ENCODE measurements at regions not wholly inside any gene's neighbourhood (a gene's known extent, or its start where the extent isn't known, plus 50 kb on each side); places are given as distances from the start of the nearest gene placed in this dataset.
A peak's percentile ranks its signal among the peaks of the same experiment; 100 is the strongest.
"Not testable (repeated sequence)": the region's sequence is repeated elsewhere in the genome, so short reads cannot be mapped to it uniquely, and the experiment has no call there.

DNA sequence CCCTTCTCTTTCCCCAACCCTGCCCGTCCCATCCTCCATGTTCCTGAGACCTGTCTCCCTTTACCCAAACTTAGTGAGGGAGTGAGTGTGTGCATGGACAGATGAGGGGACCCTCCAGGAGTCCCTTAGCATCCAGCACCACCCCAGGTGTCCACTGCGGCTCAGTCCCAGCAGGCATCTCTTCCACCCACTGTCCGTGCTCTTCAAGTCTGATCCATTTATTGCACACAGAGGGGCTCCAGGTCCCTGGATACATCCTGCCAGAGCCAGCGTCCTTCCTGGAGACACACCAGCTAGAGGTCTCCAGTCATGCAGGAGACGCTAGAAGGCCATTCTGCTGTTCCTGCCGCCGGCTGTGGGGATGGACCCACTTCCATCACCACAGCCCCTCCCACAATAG, 239.2 kb downstream of the ADGRD1 start:
- no peak for DNase-seq

DNA sequence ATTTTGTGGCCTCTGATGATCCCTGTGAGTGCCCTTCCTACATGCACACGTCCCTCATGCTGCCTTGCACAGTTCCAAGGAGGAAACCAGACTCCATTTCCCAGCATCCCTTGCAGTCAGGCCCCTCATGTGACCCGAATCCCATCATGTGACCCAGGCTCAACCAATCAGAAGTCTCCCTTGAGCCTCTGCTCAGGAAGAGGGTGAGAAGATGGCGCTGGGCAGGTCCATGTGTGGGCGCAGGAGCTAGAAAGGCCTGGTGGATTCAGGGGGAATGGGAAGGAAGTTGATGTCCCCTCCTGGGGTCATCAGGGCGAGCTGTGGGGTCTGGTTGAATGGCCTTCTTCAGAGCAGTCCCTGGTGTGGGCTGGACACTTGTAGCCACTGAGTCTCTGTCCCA, 240.5 kb downstream of the ADGRD1 start:
- DNase-seq = no peak

DNA sequence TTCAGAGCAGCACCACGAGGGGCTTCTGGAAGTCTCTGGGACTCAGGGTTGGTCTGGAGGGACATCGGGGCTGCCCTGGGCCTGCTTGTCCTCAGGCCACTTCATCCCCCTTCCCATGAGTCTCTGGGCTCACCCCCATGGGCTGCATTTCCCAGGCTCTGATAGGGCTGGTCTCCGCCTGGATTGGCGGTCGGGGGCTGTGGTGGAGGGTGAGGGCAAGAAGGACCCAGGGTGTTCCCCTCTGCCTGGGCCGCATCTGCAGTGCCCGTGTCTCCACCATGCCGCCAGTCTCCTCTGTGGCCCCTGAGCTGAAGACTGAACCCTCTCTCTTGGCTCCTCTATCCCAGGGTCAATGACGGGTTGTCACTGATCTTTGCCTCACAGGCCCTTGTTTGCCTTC, 242.1 kb downstream of the ADGRD1 start:
- DNase-seq = no peak

DNA sequence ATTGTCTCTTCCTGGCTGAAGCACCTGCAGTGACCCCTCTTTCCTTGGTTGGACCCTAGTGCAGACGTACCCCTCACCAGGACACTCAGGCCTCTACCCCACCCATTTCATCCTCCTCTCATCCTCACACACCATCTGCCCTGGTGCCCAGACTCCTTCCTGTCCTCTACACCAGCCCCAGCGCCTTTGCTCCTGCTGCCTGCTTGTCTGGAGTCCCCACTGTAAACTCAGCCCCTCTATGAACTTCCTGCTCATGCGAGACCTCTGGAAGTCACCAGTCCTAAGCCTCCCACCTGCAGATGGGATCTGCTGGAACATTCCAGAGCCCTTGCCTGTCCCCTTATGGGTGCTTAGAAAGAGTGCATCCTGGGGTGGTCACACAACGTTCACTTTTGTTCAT, 242.5 kb downstream of the ADGRD1 start:
- no peak for DNase-seq

DNA sequence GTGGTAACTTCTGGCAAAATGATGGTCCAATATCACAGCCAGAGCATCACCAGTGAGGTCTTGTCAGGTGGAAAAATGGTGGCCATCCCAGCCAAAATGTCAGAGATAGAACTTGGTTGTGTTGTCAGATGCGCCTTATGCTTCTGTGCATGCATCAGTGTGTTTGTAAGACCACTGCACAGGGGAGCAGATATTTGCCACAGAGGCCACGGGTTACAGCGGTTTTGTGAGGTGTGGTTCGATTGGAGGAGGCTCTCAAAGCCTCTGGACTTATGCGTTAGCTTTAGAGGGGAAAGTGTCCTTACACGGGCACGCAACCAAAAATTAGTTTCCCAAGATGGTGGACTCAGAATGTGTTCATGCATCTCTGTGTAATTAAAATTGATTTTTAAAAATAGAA, 243.8 kb downstream of the ADGRD1 start:
- DNase-seq = no peak

DNA sequence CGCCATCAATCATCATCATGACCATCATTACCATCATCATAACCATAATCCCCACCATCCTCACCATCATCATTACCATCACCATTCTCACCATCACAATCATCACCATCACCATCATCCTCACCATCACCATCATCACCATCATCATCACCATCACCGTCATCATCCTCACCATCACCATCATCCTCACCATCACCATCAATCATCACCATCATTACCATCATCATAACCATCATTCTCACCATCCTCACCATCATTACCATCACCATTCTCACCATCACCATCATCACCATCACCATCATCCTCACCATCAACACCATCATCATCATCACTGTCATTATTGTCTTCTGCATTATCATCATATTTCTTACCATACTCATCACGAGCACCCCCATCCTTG, 245.5 kb downstream of the ADGRD1 start:
- DNase-seq = no peak

DNA sequence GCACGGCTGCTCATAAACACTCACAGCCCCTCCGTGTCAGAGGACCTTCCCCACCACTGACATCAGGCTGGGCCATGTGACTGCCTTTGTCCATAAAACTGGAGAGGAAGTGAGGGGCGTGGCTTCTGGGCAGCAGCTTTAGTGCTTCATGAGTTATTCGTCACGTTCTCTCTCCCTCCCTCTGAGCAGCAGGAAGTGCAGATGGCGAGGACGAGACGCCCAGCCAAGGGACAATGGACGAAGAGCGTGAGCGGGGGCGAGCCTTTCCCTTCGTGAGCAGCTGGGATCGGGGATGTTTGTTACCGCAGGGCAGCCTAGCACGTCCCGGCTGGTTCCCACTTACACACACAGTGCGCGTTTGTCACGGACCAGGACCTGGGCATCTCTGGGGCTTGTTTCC, 248.2 kb downstream of the ADGRD1 start:
- not testable (repeated sequence) for DNase-seq

DNA sequence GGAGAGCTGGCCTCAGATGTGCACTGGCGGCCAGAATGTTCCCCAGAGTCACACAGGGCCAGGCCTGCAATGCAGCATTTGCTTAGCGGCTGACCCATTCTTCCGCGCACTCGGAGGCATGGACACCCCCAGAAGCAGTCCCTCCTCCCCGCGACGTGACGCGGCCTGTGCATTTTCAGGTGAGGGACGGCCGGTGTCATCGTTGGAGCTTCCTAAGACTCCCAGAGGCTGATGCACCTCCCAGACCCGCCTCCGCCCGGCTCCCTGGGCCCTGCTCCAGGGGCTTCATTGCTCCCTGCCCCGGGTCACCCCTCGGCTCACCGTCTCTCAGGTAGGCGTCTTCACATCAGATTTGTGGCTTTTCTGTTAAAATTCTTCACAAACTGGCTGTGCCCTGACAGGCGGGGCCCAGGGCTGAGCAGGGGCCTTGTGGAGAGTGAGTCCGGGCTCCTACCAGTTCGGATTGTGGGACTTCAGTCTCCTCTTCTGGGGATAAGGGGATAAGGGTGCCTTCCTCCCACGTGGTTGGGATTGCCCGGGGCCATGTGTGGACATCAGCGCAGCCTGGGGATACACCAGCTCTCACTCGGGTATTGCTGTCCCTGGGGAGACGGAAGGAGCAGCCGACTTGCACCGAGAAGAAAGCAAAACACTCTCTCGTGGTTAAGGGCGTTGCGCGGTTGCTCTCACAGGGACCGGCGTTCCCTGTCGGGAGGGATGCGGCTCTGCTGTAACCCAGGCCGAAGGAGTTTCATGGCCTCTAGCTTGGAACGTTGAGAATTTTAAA, 249.1 kb downstream of the ADGRD1 start:
- peak; percentile 18 to 27 for DNase-seq

DNA sequence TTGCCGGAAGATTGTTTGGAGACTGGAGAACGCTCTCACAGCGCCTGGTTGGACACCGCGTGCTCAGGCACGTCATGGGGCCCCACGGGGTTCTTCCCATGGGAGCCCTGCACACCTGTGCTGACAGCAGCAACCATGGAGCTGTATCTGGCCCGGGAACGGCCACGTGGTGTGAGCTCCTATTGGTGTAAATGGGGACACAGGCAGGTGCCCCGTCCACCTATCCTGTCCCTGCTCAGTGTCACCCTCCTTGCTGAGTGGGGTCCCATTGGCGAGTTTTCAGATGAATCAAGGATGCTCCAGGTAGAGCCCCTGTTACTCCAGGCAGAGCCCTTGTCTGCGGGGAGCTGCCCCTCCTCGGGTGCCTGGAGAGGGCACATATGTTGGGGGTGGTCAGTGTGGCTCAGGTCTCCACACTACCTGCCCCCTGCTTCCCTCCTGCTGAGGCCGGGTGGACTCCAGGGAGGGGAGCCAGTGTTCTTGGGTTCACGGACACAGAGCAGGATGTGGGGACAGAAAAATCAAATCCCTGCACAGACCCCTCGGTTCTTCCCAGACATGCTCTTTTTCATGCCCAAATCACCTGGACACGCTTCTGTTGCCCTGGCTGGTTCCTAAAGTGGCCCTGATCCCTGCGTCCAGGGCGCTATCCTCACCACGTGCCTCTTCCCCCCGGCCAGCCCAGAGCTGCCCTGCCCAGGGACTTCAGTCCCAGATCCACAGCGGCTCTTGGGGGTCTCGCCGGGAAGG, 250.1 kb downstream of the ADGRD1 start:
- no peak for DNase-seq

DNA sequence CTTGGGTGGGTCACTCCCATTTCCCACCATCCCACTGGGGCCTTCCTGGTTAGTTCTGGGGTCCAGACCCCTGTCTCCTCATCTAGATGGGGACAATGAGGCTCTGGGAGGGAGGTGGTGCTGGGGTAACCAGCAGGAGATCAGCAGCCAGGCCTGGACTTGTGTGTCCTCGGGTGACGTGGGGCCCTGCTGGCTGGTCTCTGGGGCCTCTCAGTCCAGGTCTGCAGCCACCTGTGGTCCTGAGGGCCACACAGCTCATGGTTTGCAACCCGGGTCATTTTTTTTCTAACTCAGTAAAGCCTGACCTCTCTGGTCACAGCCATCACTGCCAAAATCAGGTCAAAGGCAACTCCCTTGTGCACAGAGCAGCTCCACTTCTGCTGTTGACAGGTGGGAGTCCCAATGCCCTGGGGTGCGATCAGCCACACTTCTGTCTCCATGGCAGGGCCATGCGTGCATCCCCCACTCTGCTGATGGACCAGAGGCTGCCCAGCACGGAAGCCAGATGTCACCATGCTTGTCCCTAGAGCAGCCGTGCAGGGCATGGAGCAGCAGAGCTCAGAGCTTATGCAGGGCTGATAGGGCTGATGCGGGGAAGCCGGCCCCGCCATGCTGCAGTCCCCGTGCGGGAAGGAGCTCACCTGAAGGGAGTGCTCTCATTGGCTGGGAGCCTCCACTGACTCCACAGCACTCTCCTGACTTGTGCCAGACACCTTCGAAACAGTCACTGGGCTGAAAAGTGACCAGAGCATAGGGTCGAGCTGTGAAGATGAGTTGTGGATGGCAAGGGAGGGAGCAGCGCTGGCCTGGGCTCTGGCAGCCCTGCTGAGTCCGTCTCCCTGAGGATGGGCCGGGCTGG, 250.9 kb downstream of the ADGRD1 start:
- no peak for DNase-seq

DNA sequence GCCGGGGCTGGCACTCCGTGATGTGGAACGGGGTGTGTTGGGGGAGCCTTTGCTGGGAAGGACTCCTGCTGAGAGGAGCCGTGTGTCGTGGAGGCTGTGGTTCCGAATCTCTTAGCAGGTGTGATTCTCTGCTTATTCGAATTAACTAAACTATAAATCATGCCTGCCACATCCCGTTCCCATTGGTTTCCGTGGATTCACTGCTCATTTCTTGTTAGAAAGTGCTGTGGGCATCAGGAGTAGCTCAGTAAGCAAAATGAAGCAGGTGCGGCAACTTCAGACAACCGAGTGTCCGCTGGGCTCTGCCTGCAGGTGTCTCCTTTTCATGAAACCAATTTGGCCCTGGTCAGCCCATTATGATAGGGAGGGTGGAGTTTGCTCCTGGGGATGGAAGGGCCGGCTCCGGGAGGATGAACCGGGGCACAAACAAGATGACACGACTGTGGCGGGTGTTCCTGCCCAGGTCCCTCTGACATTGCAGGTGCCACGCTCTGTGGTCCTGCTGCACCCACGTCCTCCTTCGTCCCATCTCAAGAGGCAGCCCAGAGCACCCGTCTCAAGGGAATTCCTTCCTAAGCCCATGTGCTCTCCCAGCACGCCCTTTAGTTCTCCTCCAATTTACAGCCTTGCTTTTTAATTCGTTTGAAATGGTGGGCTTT, 251.7 kb downstream of the ADGRD1 start:
- not testable (repeated sequence) for DNase-seq

DNA sequence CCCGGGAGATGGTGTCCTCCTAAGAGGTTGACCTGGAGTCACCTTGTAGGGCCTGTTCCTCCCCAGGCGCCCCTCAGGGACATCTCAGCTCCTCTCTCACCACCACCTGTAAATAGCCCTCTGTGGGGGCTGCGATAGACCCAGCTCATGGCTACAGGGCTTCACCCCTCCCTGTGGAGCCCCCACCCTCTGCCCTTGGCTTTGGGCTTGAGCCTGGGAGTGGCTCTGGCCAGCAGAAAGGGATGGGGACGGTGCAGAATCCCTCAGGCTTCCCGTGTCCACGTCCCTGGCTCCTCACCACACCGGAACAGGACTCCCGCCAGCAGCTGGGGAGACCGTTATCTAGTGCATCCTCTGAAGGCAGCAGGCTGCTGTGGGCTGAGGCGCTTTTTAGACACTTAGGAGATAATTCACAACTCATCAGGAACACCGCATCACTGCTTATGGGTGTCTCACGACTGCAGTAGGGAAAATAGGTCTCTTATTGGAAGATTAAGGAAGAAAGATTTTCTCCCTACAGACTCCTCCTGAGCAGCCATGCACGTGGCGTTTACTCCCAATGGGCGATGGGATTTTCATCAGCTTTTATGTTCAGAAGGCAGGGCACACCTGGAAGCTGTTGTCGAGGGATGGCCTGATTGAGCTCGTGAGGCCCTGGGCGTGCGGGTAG, 253.1 kb downstream of the ADGRD1 start:
- not testable (repeated sequence) for DNase-seq

DNA sequence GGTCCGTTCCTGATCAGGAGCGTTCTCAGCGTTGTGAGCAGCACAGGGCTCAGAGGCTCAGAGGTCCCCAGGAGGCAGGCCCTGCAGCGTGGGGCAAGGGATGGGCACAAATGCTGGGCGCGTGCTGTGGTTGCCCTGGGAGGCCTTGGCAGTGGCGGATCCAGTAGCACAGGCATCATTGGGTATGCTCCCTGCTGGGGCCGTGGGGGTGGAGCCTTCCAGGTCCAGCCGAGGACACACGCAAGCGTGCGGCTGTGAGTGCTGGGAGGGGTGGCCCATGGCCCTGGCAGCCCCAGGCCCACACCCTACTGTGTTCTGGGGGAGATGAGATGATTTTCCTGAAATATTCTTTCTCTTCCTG, 253.6 kb downstream of the ADGRD1 start:
- not testable (repeated sequence) for DNase-seq

DNA sequence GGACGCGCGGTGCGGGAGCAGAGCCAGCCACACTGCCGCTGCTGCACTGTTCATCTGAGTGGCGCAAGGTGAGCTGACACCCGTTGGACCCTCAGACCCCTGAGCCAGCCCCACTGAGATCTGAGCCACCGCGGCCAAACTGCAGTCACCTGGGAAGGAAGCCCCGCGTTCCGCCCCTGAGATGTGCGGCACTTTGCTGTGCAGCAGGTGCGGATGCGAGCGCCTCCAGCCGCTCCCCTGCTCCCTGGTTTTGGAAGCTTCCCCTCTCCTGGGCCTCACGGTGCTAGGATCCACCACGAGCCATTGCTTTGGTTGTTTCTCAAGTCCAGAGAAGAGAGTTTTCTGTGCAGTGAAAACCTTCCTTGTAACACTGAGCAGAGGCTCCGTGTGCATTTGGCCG, 254.1 kb downstream of the ADGRD1 start:
- DNase-seq = not testable (repeated sequence)

DNA sequence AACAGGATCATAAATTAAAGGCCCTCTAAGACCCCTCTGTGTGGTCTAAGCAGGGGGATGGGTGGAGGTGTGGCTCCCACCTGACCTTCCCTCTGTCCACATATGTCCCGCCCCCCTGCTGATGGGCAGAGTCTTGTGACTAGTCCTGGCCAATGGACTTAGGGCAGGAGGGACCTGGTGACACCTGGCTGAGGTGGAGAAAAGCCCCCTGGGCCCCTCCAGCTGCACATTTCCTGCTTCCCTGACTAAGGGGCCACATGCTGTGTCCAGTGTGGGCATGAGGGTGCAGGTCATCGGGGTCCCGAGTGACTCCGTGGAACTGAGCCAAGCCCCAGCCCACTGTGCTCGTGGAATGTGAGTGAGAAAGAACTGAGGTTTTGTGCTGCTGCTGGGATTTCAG, 254.7 kb downstream of the ADGRD1 start:
- no peak for DNase-seq

DNA sequence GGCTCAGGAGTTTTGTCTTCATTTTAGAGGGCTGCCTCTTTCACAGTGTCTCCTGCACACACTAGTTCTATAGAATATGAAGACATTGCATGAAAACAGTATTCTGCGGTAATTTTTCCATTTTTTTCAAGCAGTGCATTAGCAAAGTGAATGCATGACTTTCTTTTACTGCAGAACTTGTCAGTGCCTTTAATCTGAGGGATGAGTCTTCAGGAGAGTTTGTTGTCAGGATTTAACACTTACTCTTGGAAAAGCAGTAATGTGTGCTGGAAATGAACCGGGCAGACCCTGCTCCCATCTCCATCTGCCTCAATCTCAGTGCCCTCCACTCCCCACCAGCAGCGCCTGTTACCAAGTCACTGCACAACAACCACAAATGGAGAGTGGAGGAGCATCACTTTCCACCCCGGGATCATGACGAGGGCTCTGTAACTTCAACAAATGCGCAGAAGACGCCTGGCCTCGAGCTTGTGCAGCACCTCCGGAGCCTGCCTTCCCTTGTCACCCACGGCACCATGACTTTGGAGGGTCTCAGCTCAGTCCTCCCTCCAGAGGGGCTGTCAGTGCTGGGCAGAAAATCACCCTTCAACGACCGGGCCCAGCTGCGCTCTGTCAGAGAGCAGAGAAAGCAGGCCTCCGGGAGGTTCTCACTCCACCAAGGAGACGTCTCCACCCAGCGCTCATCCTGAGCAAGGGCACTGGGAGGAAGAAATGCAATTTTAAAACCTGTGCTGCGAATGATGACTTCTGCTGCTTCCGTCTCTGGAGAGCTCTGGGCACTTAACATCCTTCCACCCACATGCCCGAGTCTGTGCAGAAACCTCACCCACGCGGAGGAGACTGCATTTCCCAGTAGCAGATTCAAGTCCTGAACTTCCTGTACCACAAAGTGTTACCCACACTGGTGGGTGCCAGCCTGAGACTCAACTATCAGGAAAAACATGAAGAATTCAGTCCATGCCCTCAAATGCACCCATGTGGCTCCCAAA, 255.7 kb downstream of the ADGRD1 start:
- DNase-seq = no peak

DNA sequence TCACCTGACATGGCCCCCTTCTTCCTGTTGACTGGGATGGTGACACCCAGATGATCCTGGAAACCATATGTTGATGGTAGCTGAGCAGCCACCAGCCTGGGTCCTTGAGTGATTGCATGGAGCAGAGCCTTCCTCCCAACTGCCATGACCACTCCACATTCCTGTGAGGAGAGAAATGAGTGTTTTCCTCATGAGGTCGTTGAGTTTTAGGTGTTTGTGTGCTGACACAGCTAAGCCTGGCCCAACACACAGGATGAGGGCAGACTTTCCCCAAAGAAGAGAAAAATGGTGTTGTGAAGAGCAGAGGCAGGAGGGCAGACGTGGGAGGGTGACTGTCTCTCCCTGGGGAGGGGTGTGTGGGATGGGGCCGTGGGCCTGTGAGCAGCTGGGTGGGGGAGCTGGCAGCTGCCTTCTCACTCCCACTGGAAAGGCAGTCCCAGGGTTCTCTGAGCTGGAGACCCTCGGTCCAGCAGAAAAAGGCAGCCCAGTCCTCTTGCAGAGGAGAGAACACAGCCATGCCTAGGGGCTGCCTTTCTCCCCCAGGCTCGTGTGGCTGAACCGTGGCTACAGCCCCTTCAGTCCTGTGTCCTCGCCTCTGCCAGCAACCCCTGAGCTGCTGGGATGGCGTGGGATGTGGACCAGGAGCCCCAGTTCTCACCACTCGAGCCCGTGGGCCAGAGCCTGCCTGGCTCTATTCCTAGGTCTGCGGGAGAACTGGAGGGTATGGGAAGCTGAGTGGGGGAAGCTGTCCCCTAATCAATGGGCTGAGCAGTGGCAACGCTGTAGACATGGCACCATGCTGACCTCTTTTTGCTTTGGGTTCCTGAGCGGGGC, 257.0 kb downstream of the ADGRD1 start:
- no peak for DNase-seq

DNA sequence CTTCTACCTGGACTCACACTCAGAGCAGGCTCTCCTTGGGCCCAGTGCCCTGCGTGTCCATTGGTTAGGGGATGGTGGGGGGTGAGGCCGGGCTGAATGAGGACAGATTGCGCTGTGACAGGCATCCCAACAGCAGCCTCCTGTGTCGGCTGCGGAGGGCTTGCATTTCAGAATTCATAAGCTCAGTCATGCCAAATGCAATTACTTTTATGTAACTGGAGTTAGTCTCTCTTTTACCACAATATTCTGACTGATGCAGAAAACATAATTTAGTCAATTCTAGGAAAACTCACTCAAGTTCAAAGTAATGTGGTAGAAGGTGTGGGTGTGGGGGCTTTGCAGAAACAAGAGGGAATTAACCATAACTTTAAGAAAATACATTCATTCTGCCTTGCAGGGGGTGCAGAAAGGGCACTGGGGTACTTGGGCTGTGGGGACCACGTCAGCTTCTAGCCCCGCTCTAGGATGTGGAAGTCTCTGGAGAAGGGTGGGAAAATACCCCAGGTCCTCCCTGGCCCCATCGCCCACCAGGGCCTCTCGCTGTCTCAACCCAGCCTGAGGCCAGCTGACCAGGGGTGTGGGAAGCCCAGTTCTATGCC, 257.7 kb downstream of the ADGRD1 start:
- DNase-seq = no peak

DNA sequence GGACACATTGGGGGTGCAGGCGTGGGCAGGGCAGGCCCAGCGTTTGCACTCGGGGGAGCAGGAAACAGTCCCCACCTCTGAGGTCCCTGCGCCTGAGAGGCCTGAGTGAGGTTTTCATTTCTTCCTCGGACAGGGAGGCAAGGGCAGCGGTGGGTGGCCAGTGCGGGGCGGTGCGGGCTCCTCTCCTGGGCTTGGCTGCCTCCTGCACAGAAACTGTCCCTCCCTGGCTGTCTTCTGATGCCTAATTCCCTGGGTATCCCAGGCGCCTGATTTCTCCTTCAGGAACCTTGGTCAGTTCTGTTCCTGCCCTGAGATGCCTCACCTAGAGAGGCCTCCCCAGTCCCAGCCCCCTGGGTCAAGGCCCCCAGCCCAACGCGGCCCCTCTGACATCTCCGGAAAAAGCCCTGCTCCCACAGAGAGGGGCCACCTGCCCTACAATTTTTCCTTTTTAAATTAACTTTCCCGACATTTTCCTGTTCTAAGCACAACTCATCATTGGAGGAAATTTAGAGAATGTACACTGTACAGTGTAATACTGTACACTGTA, 260.3 kb downstream of the ADGRD1 start:
- DNase-seq = no peak

Data from Kasumi-1 (cell line).